HG03060 (cell line): ENCODE measurements at regions not wholly inside any gene's neighbourhood (a gene's known extent, or its start where the extent isn't known, plus 50 kb on each side); places are given as distances from the start of the nearest gene placed in this dataset.

Experiments used
- ATAC-seq: cut with Tn5 transposase; IDR thresholded peaks from one replicate; pipeline ENCODE4 v1.9.1; 2021; ENCODE audit warnings: low read depth, moderate number of reproducible peaks; ENCODE audit not compliant: unreplicated experiment

- ATAC-seq = no peak
Observed at GRCh38 chr13:28548468-28548867, 53.5 kb upstream of the FLT1 start.

DNA sequence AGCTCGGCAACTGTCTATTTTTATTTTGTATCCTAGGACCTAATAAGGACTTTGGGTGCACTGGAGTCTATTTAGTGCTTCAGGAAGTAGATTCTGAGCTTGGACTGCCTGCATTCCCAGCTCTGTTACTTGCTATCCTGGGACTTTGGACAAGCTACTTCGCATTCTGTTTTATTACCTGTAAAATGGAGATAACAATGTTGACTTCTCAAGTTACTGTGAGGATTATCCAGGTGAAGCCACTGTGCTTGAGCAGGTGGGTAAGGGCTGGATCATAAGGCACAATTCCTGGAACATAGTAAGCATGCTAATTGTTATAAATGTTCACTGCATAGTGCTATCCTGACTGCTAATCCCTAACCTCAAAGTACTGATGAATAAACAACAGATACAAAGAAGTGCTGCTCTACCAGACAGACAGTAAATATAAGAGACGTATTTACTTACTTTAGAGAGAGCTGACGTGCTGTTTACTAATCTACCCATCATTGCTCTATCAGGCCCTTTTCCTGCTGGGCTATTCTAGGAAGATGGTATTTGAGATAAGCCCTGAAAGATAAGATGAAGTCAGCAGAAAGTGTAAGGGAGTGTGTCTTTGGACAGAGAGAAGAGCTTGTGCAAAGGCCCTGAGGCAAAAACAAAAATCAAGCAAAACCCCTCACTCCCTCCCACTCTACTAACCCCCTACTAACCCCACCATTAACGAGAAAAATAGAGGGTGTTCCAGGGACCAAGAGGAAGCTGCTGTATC, 50.8 kb upstream of the FLT1 start:
- ATAC-seq = no peak
